ENCODE measurements at regions not wholly inside any gene's neighbourhood (a gene's known extent, or its start where the extent isn't known, plus 50 kb on each side); places are given as distances from the start of the nearest gene placed in this dataset.

DNA sequence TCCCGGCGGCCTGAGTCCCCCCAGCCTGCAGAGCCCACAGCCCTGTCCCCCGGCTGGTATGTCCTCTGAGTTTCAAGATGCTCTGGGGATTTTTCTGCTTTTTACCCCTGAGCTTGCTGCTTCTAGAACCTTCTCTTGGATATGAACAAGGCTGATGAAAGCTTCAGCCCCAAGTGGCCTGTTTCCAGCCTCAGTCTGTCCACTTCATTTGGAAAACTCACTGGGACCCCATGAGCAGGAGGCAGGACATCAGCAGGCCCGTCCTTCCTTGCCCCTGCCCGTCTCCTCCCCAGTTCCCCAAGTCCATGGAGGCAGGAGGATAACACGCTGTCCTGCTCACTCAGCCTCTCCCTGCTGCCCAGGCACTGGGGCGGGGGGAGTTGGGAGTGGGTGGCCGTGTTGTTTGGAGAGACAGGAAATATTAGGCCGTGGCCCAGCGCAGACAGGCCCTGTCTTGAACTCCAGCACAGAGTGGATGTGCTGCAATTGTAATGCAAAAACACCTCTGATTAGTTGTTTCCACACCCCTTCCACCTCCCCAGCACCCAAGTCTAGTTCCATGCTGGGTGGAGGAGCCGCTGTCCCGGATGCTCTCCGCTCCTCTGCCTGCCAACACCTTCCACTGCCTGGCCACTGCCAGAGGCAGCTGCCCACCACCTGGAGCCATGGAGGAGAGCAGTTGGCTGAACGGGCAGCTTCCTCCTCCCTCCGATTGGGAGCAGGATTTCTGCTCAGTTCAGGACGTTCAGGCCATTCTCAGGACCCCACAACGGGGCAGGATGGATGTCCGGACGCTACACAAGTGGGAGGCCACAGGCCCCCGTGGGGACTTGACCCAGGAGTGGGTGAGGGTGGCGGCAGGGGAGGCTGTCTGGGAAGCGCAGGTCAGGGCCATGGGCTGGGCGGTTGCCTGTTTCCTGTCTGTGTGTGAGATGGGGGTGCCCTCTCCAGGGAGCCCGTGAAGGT lies 216.9 kb upstream of the GSE1 start:
- TF ChIP-seq POLR2AphosphoS5 (IDR thresholded peaks at IDR 0.05; ENCODE audit: borderline replicate concordance, low read depth, low read length) (no peak), EZH2 (IDR thresholded peaks at IDR 0.05) (no peak), FOXP2 (optimal IDR thresholded peaks at IDR 0.05; ENCODE audit: control extremely low read depth, extremely low read length, insufficient read depth) (no peak)
- no peak for DNase-seq (ENCODE audit: low read depth, low spot score)
- Histone ChIP-seq H3K27ac (no peak overlapping the region), H3K4me3 (no peak overlapping the region), H3K9me3 (ENCODE audit: low read depth, low read length) (no peaks in the 10 kb centered on the region), H3K9ac (ENCODE audit: insufficient read length) (no peak overlapping the region), H3K36me3 (ENCODE audit: insufficient read depth, low read length) (no peaks in the 10 kb centered on the region)

GRCh38 chr16:85396879-85397871 lies 215.9 kb upstream of the GSE1 start:
- Histone ChIP-seq H3K27ac (no peak overlapping the region), H3K9ac (ENCODE audit: insufficient read length) (no peak overlapping the region), H3K9me3 (ENCODE audit: low read depth, low read length) (no peaks in the 10 kb centered on the region), H3K36me3 (ENCODE audit: insufficient read depth, low read length) (no peaks in the 10 kb centered on the region), H3K4me3 (no peak overlapping the region)
- no peak for DNase-seq (ENCODE audit: low read depth, low spot score)
- TF ChIP-seq FOXP2 (optimal IDR thresholded peaks at IDR 0.05; ENCODE audit: control extremely low read depth, extremely low read length, insufficient read depth) (no peak), POLR2AphosphoS5 (IDR thresholded peaks at IDR 0.05; ENCODE audit: borderline replicate concordance, low read depth, low read length) (no peak), EZH2 (IDR thresholded peaks at IDR 0.05) (no peak)

- TF ChIP-seq EZH2 (IDR thresholded peaks at IDR 0.05) (no peak), FOXP2 (optimal IDR thresholded peaks at IDR 0.05; ENCODE audit: control extremely low read depth, extremely low read length, insufficient read depth) (no peak), POLR2AphosphoS5 (IDR thresholded peaks at IDR 0.05; ENCODE audit: borderline replicate concordance, low read depth, low read length) (no peak)
- H3K9ac ChIP-seq (ENCODE audit: insufficient read length), result no peak overlapping the region
- DNase-seq (ENCODE audit: low read depth, low spot score), result no peak
- H3K4me3 ChIP-seq, result no peak overlapping the region
- no peaks in the 10 kb centered on the region for H3K36me3 ChIP-seq (ENCODE audit: insufficient read depth, low read length)
- no peaks in the 10 kb centered on the region for H3K9me3 ChIP-seq (ENCODE audit: low read depth, low read length)
- no peak overlapping the region for H3K27ac ChIP-seq
Measured at GRCh38 chr16:85398050-85398451, 215.1 kb upstream of the GSE1 start.

DNA sequence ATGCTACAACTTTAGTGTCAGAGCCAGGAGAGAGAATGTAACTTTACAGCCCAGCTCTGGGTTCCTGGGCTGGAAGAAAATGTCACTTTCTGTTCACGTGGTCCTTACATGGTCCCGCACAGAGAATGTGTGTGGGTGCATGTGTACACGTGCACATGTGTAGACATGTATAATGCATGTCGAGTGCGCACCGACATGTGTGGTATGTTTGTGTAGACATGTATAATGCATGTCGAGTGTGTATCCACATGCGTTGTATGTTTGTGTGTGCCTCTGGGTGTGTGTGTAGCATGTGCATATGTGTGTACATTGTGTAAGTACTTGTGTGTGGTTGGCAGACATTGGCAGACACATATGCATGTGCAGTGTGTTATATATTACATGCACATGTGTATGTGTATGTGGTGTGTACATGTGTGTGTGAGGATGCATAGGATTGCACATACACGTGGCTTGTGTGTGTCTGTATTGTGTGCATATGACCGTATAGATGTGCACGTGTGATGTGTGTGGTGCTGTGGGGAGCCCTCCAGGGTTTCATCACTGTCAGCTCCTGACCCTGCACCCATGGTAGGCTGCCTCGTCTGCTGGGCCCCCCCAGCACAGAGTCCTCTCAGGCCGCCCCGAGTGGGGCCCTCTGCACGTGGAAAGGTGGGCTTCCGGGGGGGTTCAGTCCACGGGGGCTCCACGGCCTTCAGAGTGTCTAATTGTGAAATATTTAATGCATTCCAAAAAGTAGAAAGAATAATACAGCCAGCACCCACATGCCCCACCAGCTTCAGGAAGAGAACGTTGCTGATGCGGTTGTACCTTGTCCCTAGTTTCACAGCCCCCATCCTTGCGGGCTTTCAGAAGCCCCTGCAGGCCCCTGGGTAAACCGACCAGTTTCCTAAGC lies 214.2 kb upstream of the GSE1 start:
- Histone ChIP-seq H3K27ac (no peak overlapping the region), H3K9me3 (ENCODE audit: low read depth, low read length) (no peaks in the 10 kb centered on the region), H3K36me3 (ENCODE audit: insufficient read depth, low read length) (no peaks in the 10 kb centered on the region), H3K4me3 (no peak overlapping the region), H3K9ac (ENCODE audit: insufficient read length) (no peak overlapping the region)
- no peak for DNase-seq (ENCODE audit: low read depth, low spot score)
- no peak for TF ChIP-seq FOXP2 (optimal IDR thresholded peaks at IDR 0.05; ENCODE audit: control extremely low read depth, extremely low read length, insufficient read depth)
- TF ChIP-seq POLR2AphosphoS5 (IDR thresholded peaks at IDR 0.05; ENCODE audit: borderline replicate concordance, low read depth, low read length), result no peak
- TF ChIP-seq EZH2 (IDR thresholded peaks at IDR 0.05), result no peak

DNA sequence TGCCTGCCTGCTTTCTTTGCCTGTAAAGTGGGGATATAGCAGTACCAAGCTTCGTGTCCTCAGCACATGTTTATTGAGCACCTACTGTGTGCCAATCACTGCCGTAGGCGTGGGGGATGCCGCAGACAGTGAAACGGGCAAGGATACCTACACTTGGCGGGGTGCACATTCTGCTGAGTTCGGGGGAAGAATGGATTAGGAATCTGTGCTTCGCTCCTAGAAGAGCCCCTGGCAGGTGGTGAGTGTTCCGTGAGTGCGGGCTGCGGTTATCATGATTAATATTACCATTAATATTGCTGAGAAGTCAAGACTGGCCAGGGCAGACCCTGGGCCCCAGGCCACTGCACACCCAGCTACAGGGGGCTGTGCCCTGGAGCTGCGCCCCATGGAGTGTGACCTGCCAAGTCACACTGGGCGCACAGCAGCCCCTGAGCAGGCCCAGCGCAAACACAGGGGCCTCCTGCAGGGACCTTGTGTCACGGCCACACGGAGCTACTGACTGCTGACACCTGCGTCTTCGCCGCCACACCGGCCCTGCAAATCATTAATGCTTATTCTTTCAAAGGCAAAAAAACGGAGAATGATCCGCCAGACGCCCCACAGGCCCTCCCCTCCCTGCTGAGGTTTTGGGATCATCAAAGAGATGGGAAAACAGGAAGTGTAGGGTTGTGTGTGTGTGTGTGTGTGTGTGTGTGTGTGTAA lies 213.4 kb upstream of the GSE1 start:
- DNase-seq (ENCODE audit: low read depth, low spot score), result no peak
- Histone ChIP-seq H3K36me3 (ENCODE audit: insufficient read depth, low read length) (no peaks in the 10 kb centered on the region), H3K4me3 (no peak overlapping the region), H3K9me3 (ENCODE audit: low read depth, low read length) (no peaks in the 10 kb centered on the region), H3K27ac (no peak overlapping the region), H3K9ac (ENCODE audit: insufficient read length) (no peak overlapping the region)
- TF ChIP-seq POLR2AphosphoS5 (IDR thresholded peaks at IDR 0.05; ENCODE audit: borderline replicate concordance, low read depth, low read length), result no peak
- no peak for TF ChIP-seq EZH2 (IDR thresholded peaks at IDR 0.05)
- TF ChIP-seq FOXP2 (optimal IDR thresholded peaks at IDR 0.05; ENCODE audit: control extremely low read depth, extremely low read length, insufficient read depth), result no peak

DNA sequence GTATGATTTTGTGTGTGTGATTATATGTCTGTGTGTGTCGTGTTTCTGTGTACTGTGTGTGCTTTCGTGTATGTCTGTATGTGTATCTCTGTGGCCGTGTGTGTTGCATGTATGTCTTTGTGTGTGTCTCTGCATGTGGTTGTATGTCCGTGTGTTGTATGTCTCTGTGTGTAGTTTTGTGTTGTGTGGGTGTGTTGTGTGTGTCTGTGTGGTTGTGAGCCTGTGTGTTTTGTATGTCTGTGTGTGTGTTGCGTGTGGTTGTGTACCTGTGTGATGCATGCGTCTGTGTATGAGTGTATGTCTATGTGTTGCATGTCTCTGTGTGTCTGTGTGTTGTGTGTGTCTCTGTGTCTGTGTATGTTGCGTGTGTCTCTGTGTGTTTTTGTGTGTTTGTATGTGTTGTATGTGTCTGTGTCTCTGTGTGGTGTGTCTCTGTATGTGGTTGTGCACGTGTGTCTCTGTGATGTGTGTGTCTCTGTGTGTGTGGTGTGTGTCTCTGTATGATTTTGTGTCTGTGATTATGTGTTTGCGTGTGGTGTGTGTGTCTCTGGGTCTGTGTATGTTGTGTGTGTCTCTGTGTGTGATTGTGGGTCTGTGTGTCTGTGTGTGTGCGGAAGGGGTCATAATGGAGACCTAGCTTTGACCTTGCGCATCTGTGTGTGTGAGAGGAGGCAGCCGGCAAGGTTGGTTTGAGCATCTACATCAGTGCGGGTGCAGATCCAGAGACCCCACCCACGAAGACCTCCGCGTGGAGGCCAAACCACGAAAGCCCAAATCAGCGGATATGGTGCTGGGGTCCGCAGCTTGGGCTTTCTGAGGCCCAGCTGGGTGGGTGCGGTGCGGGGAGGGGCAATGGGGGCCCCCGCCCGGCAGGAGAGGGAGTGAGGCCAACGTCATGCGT lies 212.6 kb upstream of the GSE1 start:
- no peak overlapping the region for H3K4me3 ChIP-seq
- H3K9me3 ChIP-seq (ENCODE audit: low read depth, low read length), result no peaks in the 10 kb centered on the region
- no peaks in the 10 kb centered on the region for H3K36me3 ChIP-seq (ENCODE audit: insufficient read depth, low read length)
- TF ChIP-seq FOXP2 (optimal IDR thresholded peaks at IDR 0.05; ENCODE audit: control extremely low read depth, extremely low read length, insufficient read depth) (no peak), EZH2 (IDR thresholded peaks at IDR 0.05) (no peak), POLR2AphosphoS5 (IDR thresholded peaks at IDR 0.05; ENCODE audit: borderline replicate concordance, low read depth, low read length) (no peak)
- H3K27ac ChIP-seq, result no peak overlapping the region
- no peak for DNase-seq (ENCODE audit: low read depth, low spot score)
- H3K9ac ChIP-seq (ENCODE audit: insufficient read length), result no peak overlapping the region
